Keratinocyte (primary cell): ENCODE measurements at regions not wholly inside any gene's neighbourhood (a gene's known extent, or its start where the extent isn't known, plus 50 kb on each side); places are given as distances from the start of the nearest gene placed in this dataset.

Source experiments
- DNase-seq: peaks from one replicate; pipeline ENCODE4 v3.0.0-alpha.2; 2011; ENCODE audit warnings: low read depth, missing footprints, low spot score
- FAIRE-seq: peaks from 2 replicates; lab custom pipeline; 2011; peaks lifted over from hg19 to GRCh38; lab: Jason Lieb, UNC
- H2AFZ ChIP-seq: 2 replicates; pipeline ENCODE4 v1.6.0; 2012; ENCODE audit warnings: low read length, control low read depth, inconsistent platforms; ENCODE audit not compliant: control insufficient read depth
- H3K27ac ChIP-seq: 2 replicates; pipeline ENCODE4 v1.5.1; 2011; ENCODE audit warnings: low read length; ENCODE audit not compliant: control insufficient read depth, insufficient read depth
- H3K27me3 ChIP-seq: 3 replicates; pipeline ENCODE4 v1.6.0; 2011; ENCODE audit warnings: low read length; ENCODE audit not compliant: control insufficient read depth, insufficient read depth; ENCODE audit errors: extremely low read depth
- H3K36me3 ChIP-seq, 2 experiments: 2 replicates in 1 of 2; 3 replicates in 1 of 2; pipeline ENCODE4 v1.5.1; 2011; ENCODE audit warnings: low read length in 2 of 2, mild to moderate bottlenecking in 1 of 2; ENCODE audit not compliant: control insufficient read depth in 2 of 2, insufficient read depth in 2 of 2; ENCODE audit errors: extremely low read depth in 1 of 2
- H3K4me1 ChIP-seq: 3 replicates; pipeline ENCODE4 v1.5.1; 2011; ENCODE audit warnings: low read length; ENCODE audit not compliant: control insufficient read depth, insufficient read depth; ENCODE audit errors: extremely low read depth
- H3K4me2 ChIP-seq: 3 replicates; pipeline ENCODE4 v1.6.0; 2011; ENCODE audit warnings: low read depth, low read length; ENCODE audit not compliant: control insufficient read depth, insufficient read depth; ENCODE audit errors: extremely low read depth
- H3K4me3 ChIP-seq, 3 experiments: fragments of 200-600 bp in 1 of 3; sonication (generic) in 1 of 3; 2 replicates in 2 of 3; 3 replicates in 1 of 3; pipeline ENCODE4 v1.5.1; 2011 to 2016; ENCODE audit warnings: low read length in 3 of 3, mild to moderate bottlenecking in 3 of 3, control low read depth in 2 of 3, inconsistent platforms in 1 of 3, low read depth in 1 of 3, mixed read lengths in 1 of 3, mixed run types in 1 of 3, moderate library complexity in 1 of 3; ENCODE audit not compliant: control insufficient read depth in 2 of 3, insufficient read depth in 2 of 3; ENCODE audit errors: extremely low read depth in 1 of 3
- H3K79me2 ChIP-seq: 2 replicates; pipeline ENCODE4 v1.6.0; 2012; ENCODE audit warnings: low read length; ENCODE audit not compliant: control insufficient read depth, insufficient read depth
- H3K9ac ChIP-seq: 3 replicates; pipeline ENCODE4 v1.6.0; 2011; ENCODE audit warnings: low read length; ENCODE audit not compliant: control insufficient read depth, insufficient read depth; ENCODE audit errors: extremely low read depth
- H3K9me1 ChIP-seq: 3 replicates; pipeline ENCODE4 v1.6.0; 2011; ENCODE audit warnings: low read length; ENCODE audit not compliant: control insufficient read depth, insufficient read depth; ENCODE audit errors: extremely low read depth
- H3K9me3 ChIP-seq: 2 replicates; pipeline ENCODE4 v1.5.1; 2012; ENCODE audit warnings: low read depth, low read length; ENCODE audit not compliant: control insufficient read depth
- H4K20me1 ChIP-seq: 3 replicates; pipeline ENCODE4 v1.6.0; 2011; ENCODE audit warnings: low read length; ENCODE audit not compliant: control insufficient read depth, insufficient read depth; ENCODE audit errors: extremely low read depth
- EZH2 ChIP-seq: IDR thresholded peaks from one replicate; pipeline ENCODE4 v1.6.1; 2012; ENCODE audit warnings: inconsistent platforms, mild to moderate bottlenecking, low read length, moderate library complexity
- dilution Hi-C: fragments of 300-500 bp; cut with MboI; formaldehyde crosslinking; loops from one replicate; pipeline ENCODE4 v1.7.0; 2020; ENCODE audit warnings: low sequenced_read_pairs; ENCODE audit not compliant: extremely low pct_ligation_motif_present
- TF ChIP-seq, protein P1 (sequence below), 3 experiments: IDR thresholded peaks in 1 of 3; conservative IDR thresholded peaks in 1 of 3; optimal IDR thresholded peaks in 1 of 3; 2 replicates in 2 of 3; 3 replicates in 1 of 3; pipeline versions ENCODE3 to v1.5.1; 2011; ENCODE audit warnings: low read length in 3 of 3, mild to moderate bottlenecking in 3 of 3, moderate library complexity in 2 of 3, control low read depth in 1 of 3, inconsistent platforms in 1 of 3; ENCODE audit not compliant: insufficient read depth in 2 of 3; ENCODE audit errors: extremely low read depth in 1 of 3

DNA sequence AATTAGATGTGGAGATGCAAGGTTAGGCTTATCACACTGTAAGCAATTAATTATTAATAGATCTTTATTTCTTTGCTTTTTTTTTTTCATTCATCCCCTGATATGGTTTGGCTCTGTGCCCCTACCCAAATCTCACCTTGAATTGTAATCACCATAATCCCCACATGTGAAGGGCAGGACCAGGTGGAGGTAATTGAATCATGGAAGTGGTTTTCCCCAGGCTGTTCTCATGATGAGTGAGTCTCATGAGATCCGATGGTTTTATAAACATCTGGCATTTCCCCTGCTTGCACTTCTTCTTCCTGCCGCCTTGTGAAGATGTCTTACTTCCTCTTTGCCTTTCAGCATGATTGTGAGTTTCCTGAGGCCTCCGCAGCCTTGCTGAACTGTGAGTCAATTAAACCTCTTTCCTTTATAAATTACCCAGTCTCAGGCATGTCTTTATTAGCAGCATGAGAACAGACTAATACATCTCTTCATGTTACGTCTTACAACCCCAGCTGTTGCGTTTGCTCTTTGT lies 333.8 kb downstream of the CDH26 start:
- DNase-seq, result no peak
- no peaks in the 10 kb centered on the region for H3K9me1 ChIP-seq
- no peak overlapping the region for H2AFZ ChIP-seq
- no peak overlapping the region for H3K9ac ChIP-seq
- peaks cover 2% of the 10 kb centered on the region for H3K9me3 ChIP-seq
- no peak overlapping the region for H3K27ac ChIP-seq
- no peak overlapping the region for H3K4me3 ChIP-seq
- H3K79me2 ChIP-seq, result no peaks in the 10 kb centered on the region
- no peaks in the 10 kb centered on the region for H3K27me3 ChIP-seq
- FAIRE-seq, result no peak
- peaks cover 10% of the 10 kb centered on the region for H3K4me1 ChIP-seq
- no peak overlapping the region for H3K4me2 ChIP-seq
- no peak for TF ChIP-seq EZH2
- TF ChIP-seq, protein P1, sequence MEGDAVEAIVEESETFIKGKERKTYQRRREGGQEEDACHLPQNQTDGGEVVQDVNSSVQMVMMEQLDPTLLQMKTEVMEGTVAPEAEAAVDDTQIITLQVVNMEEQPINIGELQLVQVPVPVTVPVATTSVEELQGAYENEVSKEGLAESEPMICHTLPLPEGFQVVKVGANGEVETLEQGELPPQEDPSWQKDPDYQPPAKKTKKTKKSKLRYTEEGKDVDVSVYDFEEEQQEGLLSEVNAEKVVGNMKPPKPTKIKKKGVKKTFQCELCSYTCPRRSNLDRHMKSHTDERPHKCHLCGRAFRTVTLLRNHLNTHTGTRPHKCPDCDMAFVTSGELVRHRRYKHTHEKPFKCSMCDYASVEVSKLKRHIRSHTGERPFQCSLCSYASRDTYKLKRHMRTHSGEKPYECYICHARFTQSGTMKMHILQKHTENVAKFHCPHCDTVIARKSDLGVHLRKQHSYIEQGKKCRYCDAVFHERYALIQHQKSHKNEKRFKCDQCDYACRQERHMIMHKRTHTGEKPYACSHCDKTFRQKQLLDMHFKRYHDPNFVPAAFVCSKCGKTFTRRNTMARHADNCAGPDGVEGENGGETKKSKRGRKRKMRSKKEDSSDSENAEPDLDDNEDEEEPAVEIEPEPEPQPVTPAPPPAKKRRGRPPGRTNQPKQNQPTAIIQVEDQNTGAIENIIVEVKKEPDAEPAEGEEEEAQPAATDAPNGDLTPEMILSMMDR (optimal IDR thresholded peaks at IDR 0.05 in 1 of 3, IDR thresholded peaks at IDR 0.05 in 1 of 3, conservative IDR thresholded peaks at IDR 0.05 in 1 of 3; ENCODE audit: extremely low read depth in 1 of 3, insufficient read depth in 2 of 3, low read length in 3 of 3), result no peak
- H3K36me3 ChIP-seq, result no peaks in the 10 kb centered on the region
- H4K20me1 ChIP-seq, result no peaks in the 10 kb centered on the region
- dilution Hi-C loops, result no loop called here

DNA sequence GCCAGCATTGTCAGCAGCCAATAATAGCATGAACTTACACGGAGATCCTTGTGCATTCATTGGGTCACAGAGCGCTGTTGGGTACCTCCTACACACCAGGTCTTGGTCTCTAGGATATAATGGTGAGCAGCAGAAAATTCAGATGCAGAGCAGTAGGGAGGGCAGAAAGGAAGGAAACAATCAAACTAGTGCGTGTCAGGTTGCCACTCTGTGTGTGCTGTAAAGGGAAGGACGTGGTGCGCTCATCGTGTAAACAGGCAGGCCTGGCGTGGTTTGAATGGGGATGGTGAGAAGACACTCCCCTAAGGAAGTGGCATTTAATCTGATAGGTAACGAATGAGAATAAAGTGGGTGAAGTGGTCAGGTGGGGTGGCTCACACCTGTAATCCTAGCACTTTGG lies 336.4 kb downstream of the CDH26 start:
- H3K9me3 ChIP-seq, result peaks cover 2% of the 10 kb centered on the region
- H3K9ac ChIP-seq, result no peak overlapping the region
- no peaks in the 10 kb centered on the region for H3K36me3 ChIP-seq
- FAIRE-seq, result no peak
- H3K79me2 ChIP-seq, result no peaks in the 10 kb centered on the region
- no peaks in the 10 kb centered on the region for H4K20me1 ChIP-seq
- H3K4me2 ChIP-seq, result no peak overlapping the region
- TF ChIP-seq, protein P1 (optimal IDR thresholded peaks at IDR 0.05 in 1 of 3, IDR thresholded peaks at IDR 0.05 in 1 of 3, conservative IDR thresholded peaks at IDR 0.05 in 1 of 3; ENCODE audit: extremely low read depth in 1 of 3, insufficient read depth in 2 of 3, low read length in 3 of 3), result no peak
- no peak for TF ChIP-seq EZH2
- DNase-seq, result no peak
- H3K9me1 ChIP-seq, result no peaks in the 10 kb centered on the region
- H3K4me1 ChIP-seq, result peaks cover 6% of the 10 kb centered on the region
- H2AFZ ChIP-seq, result no peak overlapping the region
- dilution Hi-C loops, result no loop called here
- no peak overlapping the region for H3K4me3 ChIP-seq
- H3K27ac ChIP-seq, result no peak overlapping the region
- peaks cover 8% of the 10 kb centered on the region for H3K27me3 ChIP-seq
